ENCODE measurements at regions not wholly inside any gene's neighbourhood (a gene's known extent, or its start where the extent isn't known, plus 50 kb on each side); places are given as distances from the start of the nearest gene placed in this dataset.

DNA sequence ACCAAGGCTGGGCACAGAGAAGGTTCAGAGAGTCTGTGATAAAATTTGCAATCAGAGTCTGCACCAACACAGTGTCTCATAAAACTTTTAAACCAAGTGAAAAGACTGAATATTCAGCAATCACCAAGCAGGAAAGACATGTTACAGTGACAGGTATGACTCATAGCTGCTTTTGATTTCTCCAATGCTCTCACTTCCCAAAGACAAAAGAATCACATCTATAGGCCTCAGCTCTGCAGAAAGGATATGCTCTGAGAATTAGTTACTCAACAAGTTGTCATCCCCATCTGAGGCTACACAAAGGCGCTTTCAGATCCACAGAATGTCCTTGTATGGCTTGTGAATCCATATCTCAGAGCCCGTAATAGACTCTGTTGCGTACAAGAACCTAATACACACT is 92.5 kb downstream of the KCNF1 start:
- Histone ChIP-seq H3K27me3 (ENCODE audit: control insufficient read depth, insufficient read depth, low read length) (no peaks in the 10 kb centered on the region), H3K4me1 (ENCODE audit: control insufficient read depth, insufficient read depth, low read length) (no peaks in the 10 kb centered on the region), H3K36me3 (ENCODE audit: control insufficient read depth, insufficient read depth, low read length) (no peaks in the 10 kb centered on the region), H3K4me3 (ENCODE audit: low read length) (no peak overlapping the region), H3K27ac (ENCODE audit: low read length) (no peak overlapping the region), H3K9me3 (ENCODE audit: control insufficient read depth, low read depth, low read length) (no peaks in the 10 kb centered on the region)
- WGBS (ENCODE audit: insufficient coverage, low lambda C conversion rate) = no CpG with 5 or more reads among the region's 3 CpGs
- DNase-seq = no peak

DNA sequence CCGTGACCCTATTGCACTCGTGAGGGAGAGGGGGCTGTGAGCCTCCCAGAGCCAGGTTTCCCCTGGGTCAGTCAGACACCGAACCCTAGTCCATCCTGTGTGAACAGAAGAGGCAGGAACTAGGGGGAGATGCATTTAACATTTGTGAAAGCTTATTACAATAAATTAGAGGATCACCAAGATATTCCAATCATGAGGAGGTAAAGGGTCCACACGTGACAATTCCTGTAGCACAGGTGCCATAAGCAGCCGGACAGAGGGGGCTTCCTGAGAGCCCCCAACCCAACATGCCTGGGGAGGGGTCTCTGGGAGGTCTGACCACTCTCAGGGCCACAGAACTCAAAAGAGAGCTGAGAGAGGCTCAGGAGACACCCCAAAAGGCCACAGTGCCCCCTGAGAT is 93.3 kb downstream of the KCNF1 start:
- no peaks in the 10 kb centered on the region for H3K4me1 ChIP-seq (ENCODE audit: control insufficient read depth, insufficient read depth, low read length)
- no peak overlapping the region for H3K4me3 ChIP-seq (ENCODE audit: low read length)
- H3K36me3 ChIP-seq (ENCODE audit: control insufficient read depth, insufficient read depth, low read length) = no peaks in the 10 kb centered on the region
- H3K9me3 ChIP-seq (ENCODE audit: control insufficient read depth, low read depth, low read length) = no peaks in the 10 kb centered on the region
- no peaks in the 10 kb centered on the region for H3K27me3 ChIP-seq (ENCODE audit: control insufficient read depth, insufficient read depth, low read length)
- no CpG with 5 or more reads among the region's 5 CpGs for WGBS (ENCODE audit: insufficient coverage, low lambda C conversion rate)
- DNase-seq = no peak
- H3K27ac ChIP-seq (ENCODE audit: low read length) = no peak overlapping the region

DNA sequence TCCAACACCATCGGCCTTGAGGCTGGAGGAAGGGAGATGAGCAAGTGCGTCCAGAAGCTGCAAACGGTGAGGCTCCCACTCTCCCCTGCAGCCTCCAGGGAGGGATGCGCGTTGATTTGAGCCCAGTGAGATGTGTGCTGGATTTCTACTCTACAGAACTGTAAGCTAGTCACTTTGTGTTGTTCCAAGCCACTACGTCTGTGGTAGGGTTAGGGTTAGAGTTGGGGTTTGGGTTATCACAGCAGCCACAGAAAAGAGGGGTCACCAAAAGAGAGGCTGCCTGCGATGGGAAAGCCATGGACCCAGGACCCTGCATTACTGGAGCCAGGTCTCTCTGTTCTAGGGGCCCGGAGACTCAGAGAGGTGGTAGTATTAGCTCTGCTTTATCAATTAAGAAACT is 94.5 kb downstream of the KCNF1 start:
- Histone ChIP-seq H3K36me3 (ENCODE audit: control insufficient read depth, insufficient read depth, low read length) (no peaks in the 10 kb centered on the region), H3K4me3 (ENCODE audit: low read length) (no peak overlapping the region), H3K27ac (ENCODE audit: low read length) (no peak overlapping the region), H3K4me1 (ENCODE audit: control insufficient read depth, insufficient read depth, low read length) (no peaks in the 10 kb centered on the region), H3K27me3 (ENCODE audit: control insufficient read depth, insufficient read depth, low read length) (no peaks in the 10 kb centered on the region), H3K9me3 (ENCODE audit: control insufficient read depth, low read depth, low read length) (no peaks in the 10 kb centered on the region)
- DNase-seq = no peak
- WGBS (ENCODE audit: insufficient coverage, low lambda C conversion rate) = no CpG with 5 or more reads among the region's 8 CpGs

DNA sequence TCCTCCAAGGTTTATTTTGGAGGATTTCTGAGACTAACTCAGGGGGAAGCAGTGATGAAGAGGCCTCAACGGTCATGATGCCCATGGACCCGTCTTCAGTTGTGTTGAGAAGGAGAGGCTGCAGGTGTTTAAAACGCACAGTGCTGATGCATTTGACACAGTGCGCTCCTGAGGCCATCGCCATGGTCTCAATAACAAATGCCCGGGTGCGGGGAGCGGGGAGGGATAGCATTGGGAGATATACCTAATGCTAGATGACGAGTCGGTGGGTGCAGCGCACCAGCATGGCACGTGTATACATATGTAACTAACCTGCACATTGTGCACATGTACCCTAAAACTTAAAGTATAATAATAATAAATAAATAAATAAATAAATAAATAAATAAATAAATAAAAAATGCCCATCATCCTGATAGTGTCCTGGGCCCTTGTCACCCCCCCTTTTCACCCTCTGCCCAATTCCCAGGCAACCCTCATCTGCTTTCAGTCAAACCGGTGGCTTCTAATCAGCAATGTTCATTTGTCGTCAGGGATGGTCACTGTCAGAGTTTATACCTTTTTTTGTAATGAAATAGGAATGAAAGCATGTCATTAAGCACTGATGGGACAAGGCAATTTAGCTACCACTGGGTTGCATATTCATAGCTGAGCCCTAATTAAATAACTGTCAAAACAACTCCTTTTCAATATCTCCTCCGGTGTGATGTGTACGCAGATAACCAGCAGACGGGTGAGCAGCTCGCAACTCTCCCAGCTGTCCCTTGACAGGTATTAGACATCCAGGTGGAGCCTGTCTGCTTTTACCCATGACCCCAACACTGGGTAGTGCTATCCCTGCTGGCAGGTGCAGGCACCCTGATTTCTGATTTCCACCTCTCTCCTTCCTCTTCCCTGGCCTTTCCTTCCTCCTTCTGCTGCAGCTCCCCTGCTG is 95.9 kb downstream of the KCNF1 start:
- no peak for DNase-seq

DNA sequence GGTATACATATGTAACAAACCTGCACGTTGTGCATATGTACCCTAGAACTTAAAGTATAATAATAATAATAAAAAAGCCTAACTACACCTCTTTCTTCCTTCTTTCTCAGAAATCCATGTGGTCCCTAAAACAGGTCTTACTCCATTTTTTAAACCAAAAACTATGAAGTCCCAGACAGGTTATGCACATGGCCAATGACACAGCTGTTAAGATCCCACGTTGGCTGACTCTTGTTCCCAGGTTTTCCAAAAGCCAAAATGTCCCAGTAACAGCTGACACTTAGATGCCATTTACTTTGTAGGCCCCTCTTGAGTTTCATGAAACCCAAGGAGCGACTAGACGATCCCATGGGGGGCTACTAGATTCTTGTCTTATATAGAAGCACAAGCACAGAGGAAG is 97.0 kb downstream of the KCNF1 start:
- Histone ChIP-seq H3K4me1 (ENCODE audit: control insufficient read depth, insufficient read depth, low read length) (no peaks in the 10 kb centered on the region), H3K27me3 (ENCODE audit: control insufficient read depth, insufficient read depth, low read length) (no peaks in the 10 kb centered on the region), H3K9me3 (ENCODE audit: control insufficient read depth, low read depth, low read length) (no peaks in the 10 kb centered on the region), H3K27ac (ENCODE audit: low read length) (no peak overlapping the region), H3K4me3 (ENCODE audit: low read length) (no peak overlapping the region), H3K36me3 (ENCODE audit: control insufficient read depth, insufficient read depth, low read length) (no peaks in the 10 kb centered on the region)
- no CpG with 5 or more reads among the region's 4 CpGs for WGBS (ENCODE audit: insufficient coverage, low lambda C conversion rate)
- no peak for DNase-seq

More for the DNA sequence above, 95.9 kb downstream of the KCNF1 start:
- WGBS (ENCODE audit: insufficient coverage, low lambda C conversion rate) = no CpG with 5 or more reads among the region's 18 CpGs
- H3K4me1 ChIP-seq (ENCODE audit: control insufficient read depth, insufficient read depth, low read length) = no peaks in the 10 kb centered on the region
- no peaks in the 10 kb centered on the region for H3K27me3 ChIP-seq (ENCODE audit: control insufficient read depth, insufficient read depth, low read length)
- H3K4me3 ChIP-seq (ENCODE audit: low read length) = no peak overlapping the region
- H3K27ac ChIP-seq (ENCODE audit: low read length) = no peak overlapping the region
- H3K36me3 ChIP-seq (ENCODE audit: control insufficient read depth, insufficient read depth, low read length) = no peaks in the 10 kb centered on the region
- no peaks in the 10 kb centered on the region for H3K9me3 ChIP-seq (ENCODE audit: control insufficient read depth, low read depth, low read length)

DNA sequence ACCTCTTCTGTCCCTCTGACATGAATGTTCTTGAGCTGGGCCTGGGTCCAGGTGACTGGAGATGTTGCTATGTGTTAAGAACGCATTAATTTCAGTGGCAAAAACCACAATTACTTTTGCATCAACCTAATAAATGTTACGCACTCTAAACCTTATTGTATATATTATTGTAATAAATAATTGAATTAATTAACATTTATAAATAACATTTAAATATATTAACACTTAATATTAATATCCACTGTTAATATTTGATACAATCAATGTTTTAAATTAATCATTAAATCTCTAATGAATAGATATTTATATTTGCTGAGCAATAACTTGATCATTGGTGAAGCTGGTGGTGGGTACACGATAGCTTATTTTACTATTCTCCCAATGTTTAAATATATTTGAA is 97.4 kb downstream of the KCNF1 start:
- 100% methylated on average over 2 of the region's 3 CpGs for WGBS (ENCODE audit: insufficient coverage, low lambda C conversion rate)
- Histone ChIP-seq H3K27ac (ENCODE audit: low read length) (no peak overlapping the region), H3K4me3 (ENCODE audit: low read length) (no peak overlapping the region), H3K4me1 (ENCODE audit: control insufficient read depth, insufficient read depth, low read length) (no peaks in the 10 kb centered on the region), H3K27me3 (ENCODE audit: control insufficient read depth, insufficient read depth, low read length) (no peaks in the 10 kb centered on the region), H3K9me3 (ENCODE audit: control insufficient read depth, low read depth, low read length) (no peaks in the 10 kb centered on the region), H3K36me3 (ENCODE audit: control insufficient read depth, insufficient read depth, low read length) (no peaks in the 10 kb centered on the region)
- DNase-seq = no peak

DNA sequence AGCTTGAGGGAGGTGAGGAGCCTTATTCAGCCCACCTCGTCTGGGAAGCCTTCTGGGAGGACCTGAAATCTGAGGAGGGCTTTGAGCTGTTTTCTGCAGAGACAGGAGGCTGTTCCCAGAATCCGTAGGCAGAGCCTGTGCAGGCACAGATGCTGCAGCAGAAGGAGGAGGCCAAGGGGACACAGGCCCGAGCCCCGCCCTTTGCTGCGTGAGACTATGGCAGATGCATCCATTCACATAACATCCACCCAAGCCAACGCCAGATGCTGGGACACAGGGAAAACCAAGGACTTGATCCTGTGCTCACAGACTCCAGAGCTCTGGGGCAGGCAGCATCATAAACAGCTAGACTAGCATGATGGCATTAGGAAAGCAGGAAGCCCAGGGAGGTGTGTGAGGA is 98.2 kb downstream of the KCNF1 start:
- Histone ChIP-seq H3K4me1 (ENCODE audit: control insufficient read depth, insufficient read depth, low read length) (no peaks in the 10 kb centered on the region), H3K36me3 (ENCODE audit: control insufficient read depth, insufficient read depth, low read length) (no peaks in the 10 kb centered on the region), H3K4me3 (ENCODE audit: low read length) (no peak overlapping the region), H3K27ac (ENCODE audit: low read length) (no peak overlapping the region), H3K9me3 (ENCODE audit: control insufficient read depth, low read depth, low read length) (no peaks in the 10 kb centered on the region), H3K27me3 (ENCODE audit: control insufficient read depth, insufficient read depth, low read length) (no peaks in the 10 kb centered on the region)
- no peak for DNase-seq
- no CpG with 5 or more reads among the region's 6 CpGs for WGBS (ENCODE audit: insufficient coverage, low lambda C conversion rate)

DNA sequence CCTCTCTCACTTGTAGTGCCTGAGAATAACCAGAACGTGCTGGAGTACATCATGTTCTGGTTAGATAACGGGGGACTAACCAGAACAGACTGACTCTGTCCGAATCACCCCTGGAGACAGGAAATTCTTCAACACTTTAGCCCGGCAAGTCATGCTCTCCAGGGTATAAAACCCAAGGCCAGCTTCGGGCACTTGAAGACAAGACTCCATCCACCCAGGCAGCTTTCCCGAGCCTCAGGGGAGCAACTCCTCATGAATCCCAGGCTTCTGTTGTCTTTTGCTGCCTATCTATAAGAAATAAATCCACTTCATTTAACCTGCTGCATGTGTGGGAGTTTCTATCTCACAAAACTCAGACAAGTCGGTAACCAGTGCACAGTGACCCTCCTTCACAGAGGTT is 99.6 kb downstream of the KCNF1 start:
- Histone ChIP-seq H3K36me3 (ENCODE audit: control insufficient read depth, insufficient read depth, low read length) (no peaks in the 10 kb centered on the region), H3K27me3 (ENCODE audit: control insufficient read depth, insufficient read depth, low read length) (no peaks in the 10 kb centered on the region), H3K27ac (ENCODE audit: low read length) (no peak overlapping the region), H3K9me3 (ENCODE audit: control insufficient read depth, low read depth, low read length) (no peaks in the 10 kb centered on the region), H3K4me1 (ENCODE audit: control insufficient read depth, insufficient read depth, low read length) (no peaks in the 10 kb centered on the region), H3K4me3 (ENCODE audit: low read length) (no peak overlapping the region)
- no peak for DNase-seq
- WGBS (ENCODE audit: insufficient coverage, low lambda C conversion rate) = no CpG with 5 or more reads among the region's 7 CpGs

DNA sequence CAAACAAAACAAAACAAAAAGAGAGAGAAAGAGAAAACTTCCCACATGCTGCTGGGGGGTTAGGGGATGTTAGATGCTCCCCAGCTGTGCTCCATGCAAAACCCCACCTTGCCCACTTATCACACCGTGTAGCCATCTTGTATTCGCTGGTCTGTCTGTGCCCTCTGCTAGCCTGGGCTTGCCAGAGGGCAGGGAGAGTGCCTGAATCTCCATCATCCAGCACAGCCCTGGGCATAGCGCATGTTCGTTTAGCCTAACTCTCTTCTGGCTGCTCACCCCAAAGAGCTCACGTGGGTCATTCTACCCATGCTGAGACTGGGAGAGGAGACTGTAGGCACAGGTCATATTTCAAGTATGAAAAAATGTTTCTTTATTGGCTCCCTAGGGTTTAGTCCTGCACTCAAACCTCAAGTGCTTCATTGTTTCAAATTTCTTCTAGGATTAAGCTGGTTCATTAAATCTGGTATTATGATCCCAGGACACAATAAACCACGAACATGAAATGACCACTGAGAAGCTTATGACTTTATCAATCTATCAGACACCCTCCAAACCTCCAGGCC is 100.5 kb downstream of the KCNF1 start:
- H3K27me3 ChIP-seq (ENCODE audit: control insufficient read depth, insufficient read depth, low read length) = peaks cover 4% of the 10 kb centered on the region
- DNase-seq = no peak
- H3K27ac ChIP-seq (ENCODE audit: low read length) = no peak overlapping the region
- no peaks in the 10 kb centered on the region for H3K9me3 ChIP-seq (ENCODE audit: control insufficient read depth, low read depth, low read length)
- WGBS (ENCODE audit: insufficient coverage, low lambda C conversion rate) = no CpG with 5 or more reads among the region's 6 CpGs
- H3K4me1 ChIP-seq (ENCODE audit: control insufficient read depth, insufficient read depth, low read length) = no peaks in the 10 kb centered on the region
- no peaks in the 10 kb centered on the region for H3K36me3 ChIP-seq (ENCODE audit: control insufficient read depth, insufficient read depth, low read length)
- H3K4me3 ChIP-seq (ENCODE audit: low read length) = no peak overlapping the region

DNA sequence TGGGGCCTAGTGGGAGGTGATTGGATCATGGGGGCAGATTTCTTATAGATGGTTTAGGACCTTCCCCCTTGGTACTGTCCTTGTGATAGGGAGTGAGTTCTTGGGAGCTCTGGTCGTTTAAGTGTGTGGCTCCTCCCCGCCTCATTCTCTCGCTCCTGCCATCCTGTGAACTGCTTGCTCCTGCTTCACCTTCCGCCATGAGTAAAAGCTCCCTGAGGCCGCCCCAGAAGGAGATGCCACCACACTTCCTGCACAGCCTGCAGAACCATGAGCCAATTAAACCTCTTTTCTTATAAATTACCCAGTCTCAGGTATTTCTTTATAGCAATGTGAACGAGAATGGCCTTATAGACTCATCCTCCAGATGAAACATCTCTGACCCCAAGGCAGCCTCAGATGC is 101.5 kb downstream of the KCNF1 start:
- no peak for DNase-seq
- H3K4me3 ChIP-seq (ENCODE audit: low read length) = no peak overlapping the region
- H3K36me3 ChIP-seq (ENCODE audit: control insufficient read depth, insufficient read depth, low read length) = no peaks in the 10 kb centered on the region
- peaks cover 4% of the 10 kb centered on the region for H3K27me3 ChIP-seq (ENCODE audit: control insufficient read depth, insufficient read depth, low read length)
- no CpG with 5 or more reads among the region's 6 CpGs for WGBS (ENCODE audit: insufficient coverage, low lambda C conversion rate)
- H3K9me3 ChIP-seq (ENCODE audit: control insufficient read depth, low read depth, low read length) = no peaks in the 10 kb centered on the region
- H3K4me1 ChIP-seq (ENCODE audit: control insufficient read depth, insufficient read depth, low read length) = no peaks in the 10 kb centered on the region
- H3K27ac ChIP-seq (ENCODE audit: low read length) = no peak overlapping the region

DNA sequence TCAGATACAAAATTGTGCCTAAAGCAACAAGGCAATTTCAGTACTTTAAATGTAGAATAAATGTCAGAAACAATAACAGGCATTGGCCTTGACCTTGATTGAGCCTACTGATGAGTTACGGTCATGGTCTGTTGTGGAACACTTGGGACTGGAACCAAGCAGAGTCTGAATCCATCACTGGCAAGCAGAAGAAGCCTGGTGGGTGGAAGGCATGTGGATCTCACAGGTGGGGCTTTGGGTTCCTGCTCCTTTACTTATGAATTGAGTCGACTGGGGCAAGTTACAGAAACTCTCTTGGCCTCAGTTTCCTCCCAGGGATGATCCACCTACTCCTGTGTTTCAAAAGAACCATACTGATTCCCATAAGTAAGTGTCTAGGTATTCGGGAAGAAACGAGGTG is 102.3 kb downstream of the KCNF1 start:
- DNase-seq = no peak
- H3K36me3 ChIP-seq (ENCODE audit: control insufficient read depth, insufficient read depth, low read length) = no peaks in the 10 kb centered on the region
- H3K4me1 ChIP-seq (ENCODE audit: control insufficient read depth, insufficient read depth, low read length) = no peaks in the 10 kb centered on the region
- no CpG with 5 or more reads among the region's 4 CpGs for WGBS (ENCODE audit: insufficient coverage, low lambda C conversion rate)
- H3K9me3 ChIP-seq (ENCODE audit: control insufficient read depth, low read depth, low read length) = no peaks in the 10 kb centered on the region
- no peak overlapping the region for H3K4me3 ChIP-seq (ENCODE audit: low read length)
- no peak overlapping the region for H3K27ac ChIP-seq (ENCODE audit: low read length)
- H3K27me3 ChIP-seq (ENCODE audit: control insufficient read depth, insufficient read depth, low read length) = peaks cover 4% of the 10 kb centered on the region
